ENCODE measurements at regions not wholly inside any gene's neighbourhood (a gene's known extent, or its start where the extent isn't known, plus 50 kb on each side); places are given as distances from the start of the nearest gene placed in this dataset.

GRCh38 chr4:57445686-57446085 lies 335.5 kb upstream of the IGFBP7 start:
- intact Hi-C loops (cut with DNase I; ENCODE audit: low total_unique reads) (no loop called here), in situ Hi-C loops (cut with MboI; ENCODE audit: low pct_ligation_motif_present in 1 of 4, low pct_unique_long_range_greater_than_20kb in 1 of 4, low sequenced_read_pairs in 3 of 4) (no loop called here)
- Histone ChIP-seq H3K27me3 (no peaks in the 10 kb centered on the region), H3K27ac (no peak overlapping the region), H3K36me3 (no peaks in the 10 kb centered on the region), H3K4me3 (no peak overlapping the region), H3K9me3 (peaks cover 0 to under 1% of the 10 kb centered on the region in 2 donors), H3K4me1 (no peaks in the 10 kb centered on the region)
- TF ChIP-seq EP300 (IDR thresholded peaks at IDR 0.05; ENCODE audit: low read depth) (no peak), CTCF (IDR thresholded peaks at IDR 0.05) (no peak), POLR2A (IDR thresholded peaks at IDR 0.05) (no peak), POLR2AphosphoS5 (IDR thresholded peaks at IDR 0.05) (no peak)
- DNase-seq: no peak

GRCh38 chr4:57444671-57445070 lies 334.5 kb upstream of the IGFBP7 start:
- in situ Hi-C loops (cut with MboI; ENCODE audit: low pct_ligation_motif_present in 1 of 4, low pct_unique_long_range_greater_than_20kb in 1 of 4, low sequenced_read_pairs in 3 of 4) (no loop called here), intact Hi-C loops (cut with DNase I; ENCODE audit: low total_unique reads) (no loop called here)
- no peaks in the 10 kb centered on the region for H3K27me3 ChIP-seq
- H3K36me3 ChIP-seq: no peaks in the 10 kb centered on the region
- H3K27ac ChIP-seq: no peak overlapping the region
- 70 to 83% methylated on average over 2 to 4 of the region's 4 CpGs for WGBS, 2 donors (ENCODE audit: low coverage in 1 of 2)
- no peaks in the 10 kb centered on the region for H3K4me1 ChIP-seq
- no peak for TF ChIP-seq EP300 (IDR thresholded peaks at IDR 0.05; ENCODE audit: low read depth)
- TF ChIP-seq POLR2AphosphoS5 (IDR thresholded peaks at IDR 0.05): no peak
- TF ChIP-seq POLR2A (IDR thresholded peaks at IDR 0.05): no peak
- TF ChIP-seq CTCF (IDR thresholded peaks at IDR 0.05): no peak
- no peak overlapping the region for H3K4me3 ChIP-seq
- H3K9me3 ChIP-seq: no peaks in the 10 kb centered on the region
- no peak for DNase-seq

GRCh38 chr4:57443787-57444186 lies 333.6 kb upstream of the IGFBP7 start:
- H3K4me3 ChIP-seq: no peak overlapping the region
- TF ChIP-seq CTCF (IDR thresholded peaks at IDR 0.05) (no peak), EP300 (IDR thresholded peaks at IDR 0.05; ENCODE audit: low read depth) (no peak), POLR2AphosphoS5 (IDR thresholded peaks at IDR 0.05) (no peak), POLR2A (IDR thresholded peaks at IDR 0.05) (no peak)
- H3K36me3 ChIP-seq: no peaks in the 10 kb centered on the region
- H3K4me1 ChIP-seq: no peaks in the 10 kb centered on the region
- H3K27ac ChIP-seq: no peak overlapping the region
- intact Hi-C loops (cut with DNase I; ENCODE audit: low total_unique reads) (no loop called here), in situ Hi-C loops (cut with MboI; ENCODE audit: low pct_ligation_motif_present in 1 of 4, low pct_unique_long_range_greater_than_20kb in 1 of 4, low sequenced_read_pairs in 3 of 4) (no loop called here)
- DNase-seq: no peak
- no peaks in the 10 kb centered on the region for H3K27me3 ChIP-seq
- 88 to 100% methylated on average over 1 to 2 of the region's 2 CpGs for WGBS, 2 donors (ENCODE audit: low coverage in 1 of 2)
- H3K9me3 ChIP-seq: no peaks in the 10 kb centered on the region

- intact Hi-C loops (cut with DNase I; ENCODE audit: low total_unique reads): no loop called here
- WGBS, 2 donors (ENCODE audit: low coverage in 1 of 2): 40 to 67% methylated on average over 1 to 7 of the region's 7 CpGs
- H3K4me3 ChIP-seq: no peak overlapping the region
- H3K27me3 ChIP-seq: no peaks in the 10 kb centered on the region
- no peaks in the 10 kb centered on the region for H3K9me3 ChIP-seq
- no peak for DNase-seq
- TF ChIP-seq CTCF (IDR thresholded peaks at IDR 0.05) (no peak), POLR2AphosphoS5 (IDR thresholded peaks at IDR 0.05) (no peak), POLR2A (IDR thresholded peaks at IDR 0.05) (no peak), EP300 (IDR thresholded peaks at IDR 0.05; ENCODE audit: low read depth) (no peak)
- H3K36me3 ChIP-seq: no peaks in the 10 kb centered on the region
- no peak overlapping the region for H3K27ac ChIP-seq
- H3K4me1 ChIP-seq: no peaks in the 10 kb centered on the region
- in situ Hi-C loops (cut with MboI; ENCODE audit: low pct_ligation_motif_present in 1 of 4, low pct_unique_long_range_greater_than_20kb in 1 of 4, low sequenced_read_pairs in 3 of 4): no loop called here
Observed at GRCh38 chr4:57443308-57443707, 333.1 kb upstream of the IGFBP7 start.

Measured in transverse colon (tissue), 4 donors.